Erythroblast (primary cell): ENCODE measurements at regions not wholly inside any gene's neighbourhood (a gene's known extent, or its start where the extent isn't known, plus 50 kb on each side); places are given as distances from the start of the nearest gene placed in this dataset.

Experiments
- GATA1 ChIP-seq: IDR thresholded peaks from 2 replicates; pipeline ENCODE4 v1.6.1; 2011; ENCODE audit warnings: low read depth, mild to moderate bottlenecking, control low read depth, low read length, moderate library complexity
- POLR2A ChIP-seq: IDR thresholded peaks from 2 replicates; pipeline ENCODE4 v1.6.1; 2011; ENCODE audit warnings: mild to moderate bottlenecking, low read length

- TF ChIP-seq POLR2A (no peak), GATA1 (no peak)
These were observed 736.9 kb downstream of the GBE1 start for GRCh38 chr3:81024560-81024959.
